Sigmoid colon (tissue), 6 donors: ENCODE measurements at regions not wholly inside any gene's neighbourhood (a gene's known extent, or its start where the extent isn't known, plus 50 kb on each side); places are given as distances from the start of the nearest gene placed in this dataset.
"Not testable (repeated sequence)": the region's sequence is repeated elsewhere in the genome, so short reads cannot be mapped to it uniquely, and the experiment has no call there.

ENCODE experiments used
- DNase-seq: peaks from one replicate; pipeline ENCODE4 v3.0.0-alpha.2; 2019
- H3K27ac ChIP-seq, 4 donors: fragments of 200-600 bp; sonication (generic); one replicate each; pipeline ENCODE4 v1.5.1; 2016 to 2019; ENCODE audit warnings: mild to moderate bottlenecking in 1 of 4
- H3K27me3 ChIP-seq, 3 donors: fragments of 200-600 bp; sonication (generic); one replicate each; pipeline ENCODE4 v1.5.1; 2019; ENCODE audit warnings: mild to moderate bottlenecking in 1 of 3
- H3K36me3 ChIP-seq, 4 donors: fragments of 200-600 bp; sonication (generic); one replicate each; pipeline ENCODE4 v1.5.1; 2016 to 2019
- H3K4me1 ChIP-seq, 4 donors: fragments of 200-600 bp; sonication (generic); one replicate each; pipeline ENCODE4 v1.5.1; 2017 to 2019
- H3K4me3 ChIP-seq, 4 donors: fragments of 200-600 bp; sonication (generic); one replicate each; pipeline ENCODE4 v1.5.1; 2017 to 2019; ENCODE audit warnings: mild to moderate bottlenecking in 2 of 4, moderate library complexity in 1 of 4
- H3K9me3 ChIP-seq, 4 donors: fragments of 200-600 bp in 3 of 4; sonication (generic) in 3 of 4; one replicate each; pipeline versions ENCODE4 v1.5.1 to v1.6.1; 2013 to 2019
- EP300 ChIP-seq, 4 donors: sonication (generic); formaldehyde crosslinking; IDR thresholded peaks; one replicate each; pipeline ENCODE4 v1.6.1; 2017; ENCODE audit warnings: antibody characterized with exemption in 4 of 4
- POLR2A ChIP-seq, 2 donors: fragments of 450-650 bp; IDR thresholded peaks; one replicate each; pipeline ENCODE4 v1.6.1; 2016; ENCODE audit warnings: antibody characterized with exemption in 2 of 2, mild to moderate bottlenecking in 2 of 2, moderate library complexity in 2 of 2
- POLR2AphosphoS5 ChIP-seq, 4 donors: sonication (generic); formaldehyde crosslinking; IDR thresholded peaks; one replicate each; pipeline ENCODE4 v1.6.1; 2017; ENCODE audit warnings: antibody characterized with exemption in 4 of 4
- WGBS, 2 donors: extraction: QIAGEN DNeasy Blood & Tissue Kit; methylation state at CpG; one replicate each; pipeline ENCODE4 v1.1.7; 2013; 5-methylcytosine and 5-hydroxymethylcytosine counted together
- intact Hi-C: fragments of 100-400 bp; cut with DNase I; formaldehyde crosslinking; loops from one replicate; pipeline ENCODE4 v1.15.1; 2023
- TF ChIP-seq, protein P1 (sequence below), 4 experiments: fragments of 450-650 bp in 3 of 4; fragments of 200-600 bp in 1 of 4; IDR thresholded peaks; one replicate each; pipeline ENCODE4 v1.5.1; 2016 to 2019; ENCODE audit warnings: antibody characterized with exemption in 4 of 4, mild to moderate bottlenecking in 3 of 4, moderate library complexity in 2 of 4
- donor health status: healthy with polysubstance abuse.
- donor health status: healthy.

DNA sequence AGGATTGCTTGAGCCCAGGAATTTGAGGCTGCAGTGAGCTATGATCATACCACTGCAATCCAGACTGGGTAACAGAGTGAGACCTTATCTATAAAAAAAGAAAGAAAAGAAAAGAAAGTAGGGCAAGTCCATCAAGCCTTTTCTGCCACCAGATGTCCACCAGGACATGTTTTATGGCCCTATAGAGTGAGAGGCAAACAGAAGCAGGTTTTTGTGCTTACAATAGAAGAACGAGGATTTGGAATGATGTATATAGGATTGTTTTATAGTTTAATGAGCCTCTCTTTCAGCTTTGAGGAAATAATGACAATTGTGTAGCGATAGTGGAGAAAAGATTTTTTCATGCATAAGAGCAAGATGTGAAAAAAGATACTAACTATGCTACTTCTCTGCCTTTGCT is 480.5 kb downstream of the KLF12 start:
- intact Hi-C loops = no loop called here
- H3K36me3 ChIP-seq = no peaks in the 10 kb centered on the region
- 13 to 60% methylated on average over 2 of the region's 2 CpGs for WGBS, 2 donors
- H3K4me1 ChIP-seq = no peaks in the 10 kb centered on the region
- no peaks in the 10 kb centered on the region for H3K27me3 ChIP-seq
- no peak for DNase-seq
- no peaks in the 10 kb centered on the region for H3K9me3 ChIP-seq
- H3K27ac ChIP-seq = no peak overlapping the region
- no peak overlapping the region for H3K4me3 ChIP-seq
- TF ChIP-seq, protein P1, sequence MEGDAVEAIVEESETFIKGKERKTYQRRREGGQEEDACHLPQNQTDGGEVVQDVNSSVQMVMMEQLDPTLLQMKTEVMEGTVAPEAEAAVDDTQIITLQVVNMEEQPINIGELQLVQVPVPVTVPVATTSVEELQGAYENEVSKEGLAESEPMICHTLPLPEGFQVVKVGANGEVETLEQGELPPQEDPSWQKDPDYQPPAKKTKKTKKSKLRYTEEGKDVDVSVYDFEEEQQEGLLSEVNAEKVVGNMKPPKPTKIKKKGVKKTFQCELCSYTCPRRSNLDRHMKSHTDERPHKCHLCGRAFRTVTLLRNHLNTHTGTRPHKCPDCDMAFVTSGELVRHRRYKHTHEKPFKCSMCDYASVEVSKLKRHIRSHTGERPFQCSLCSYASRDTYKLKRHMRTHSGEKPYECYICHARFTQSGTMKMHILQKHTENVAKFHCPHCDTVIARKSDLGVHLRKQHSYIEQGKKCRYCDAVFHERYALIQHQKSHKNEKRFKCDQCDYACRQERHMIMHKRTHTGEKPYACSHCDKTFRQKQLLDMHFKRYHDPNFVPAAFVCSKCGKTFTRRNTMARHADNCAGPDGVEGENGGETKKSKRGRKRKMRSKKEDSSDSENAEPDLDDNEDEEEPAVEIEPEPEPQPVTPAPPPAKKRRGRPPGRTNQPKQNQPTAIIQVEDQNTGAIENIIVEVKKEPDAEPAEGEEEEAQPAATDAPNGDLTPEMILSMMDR (IDR thresholded peaks at IDR 0.05) = no peak
- TF ChIP-seq POLR2AphosphoS5 (IDR thresholded peaks at IDR 0.05) (no peak), POLR2A (IDR thresholded peaks at IDR 0.05) (no peak), EP300 (IDR thresholded peaks at IDR 0.05) (no peak)

DNA sequence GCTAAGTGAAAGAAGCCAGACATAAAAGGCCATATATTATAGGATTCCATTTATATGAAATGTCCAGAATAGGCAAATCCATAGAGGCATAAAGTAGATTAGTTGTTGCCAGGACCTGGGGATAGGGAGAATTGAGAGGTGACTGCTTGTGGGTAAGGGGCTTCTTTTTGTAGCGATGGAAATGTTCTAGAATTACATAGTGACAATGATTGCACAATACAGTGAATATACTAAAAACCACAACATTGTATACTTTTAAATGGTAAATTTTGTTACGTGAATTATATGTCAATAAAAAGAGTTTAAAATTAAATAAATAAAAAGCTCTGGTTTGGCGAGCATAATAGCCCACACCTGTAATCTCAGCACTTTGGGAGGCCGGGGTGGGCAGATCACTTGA is 486.8 kb downstream of the KLF12 start:
- WGBS, 2 donors = 74 to 83% methylated on average over 4 of the region's 4 CpGs
- H3K27ac ChIP-seq = no peak overlapping the region
- H3K36me3 ChIP-seq = no peaks in the 10 kb centered on the region
- H3K27me3 ChIP-seq = no peaks in the 10 kb centered on the region
- TF ChIP-seq EP300 (IDR thresholded peaks at IDR 0.05) = no peak
- TF ChIP-seq POLR2AphosphoS5 (IDR thresholded peaks at IDR 0.05) = no peak
- TF ChIP-seq, protein P1 (IDR thresholded peaks at IDR 0.05) = no peak
- TF ChIP-seq POLR2A (IDR thresholded peaks at IDR 0.05) = no peak
- H3K9me3 ChIP-seq = no peaks in the 10 kb centered on the region
- no peaks in the 10 kb centered on the region for H3K4me1 ChIP-seq
- DNase-seq = no peak
- H3K4me3 ChIP-seq = no peak overlapping the region
- intact Hi-C loops = no loop called here

DNA sequence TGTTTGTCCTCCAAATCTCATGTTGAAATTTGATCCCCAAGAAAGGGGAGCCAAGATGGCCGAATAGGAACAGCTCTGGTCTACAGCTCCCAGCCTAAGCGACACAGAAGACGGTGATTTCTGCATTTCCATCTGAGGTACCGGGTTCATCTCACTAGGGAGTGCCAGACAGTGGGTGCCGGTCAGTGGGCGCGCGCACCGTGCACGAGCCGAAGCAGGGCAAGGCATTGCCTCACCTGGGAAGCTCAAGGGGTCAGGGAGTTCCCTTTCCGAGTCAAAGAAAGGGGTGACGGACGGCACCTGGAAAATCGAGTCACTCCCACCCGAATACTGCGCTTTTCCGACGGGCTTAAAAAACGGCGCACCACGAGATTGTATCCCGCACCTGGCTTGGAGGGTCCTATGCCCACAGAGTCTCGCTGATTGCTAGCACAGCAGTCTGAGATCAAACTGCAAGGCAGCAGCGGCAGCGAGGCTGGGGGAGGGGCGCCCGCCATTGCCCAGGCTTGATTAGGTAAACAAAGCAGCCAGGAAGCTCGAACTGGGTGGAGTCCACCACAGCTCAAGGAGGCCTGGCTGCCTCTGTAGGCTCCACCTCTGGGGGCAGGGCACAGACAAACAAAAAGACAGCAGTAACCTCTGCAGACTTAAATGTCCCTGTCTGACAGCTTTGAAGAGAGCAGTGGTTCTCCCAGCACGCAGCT is 493.6 kb downstream of the KLF12 start:
- H3K36me3 ChIP-seq, intact Hi-C loops, H3K27me3 ChIP-seq, H3K9me3 ChIP-seq, DNase-seq, H3K4me3 ChIP-seq, H3K4me1 ChIP-seq, H3K27ac ChIP-seq: not testable (repeated sequence)
- 90 to 93% methylated on average over 29 of the region's 30 CpGs for WGBS, 2 donors

DNA sequence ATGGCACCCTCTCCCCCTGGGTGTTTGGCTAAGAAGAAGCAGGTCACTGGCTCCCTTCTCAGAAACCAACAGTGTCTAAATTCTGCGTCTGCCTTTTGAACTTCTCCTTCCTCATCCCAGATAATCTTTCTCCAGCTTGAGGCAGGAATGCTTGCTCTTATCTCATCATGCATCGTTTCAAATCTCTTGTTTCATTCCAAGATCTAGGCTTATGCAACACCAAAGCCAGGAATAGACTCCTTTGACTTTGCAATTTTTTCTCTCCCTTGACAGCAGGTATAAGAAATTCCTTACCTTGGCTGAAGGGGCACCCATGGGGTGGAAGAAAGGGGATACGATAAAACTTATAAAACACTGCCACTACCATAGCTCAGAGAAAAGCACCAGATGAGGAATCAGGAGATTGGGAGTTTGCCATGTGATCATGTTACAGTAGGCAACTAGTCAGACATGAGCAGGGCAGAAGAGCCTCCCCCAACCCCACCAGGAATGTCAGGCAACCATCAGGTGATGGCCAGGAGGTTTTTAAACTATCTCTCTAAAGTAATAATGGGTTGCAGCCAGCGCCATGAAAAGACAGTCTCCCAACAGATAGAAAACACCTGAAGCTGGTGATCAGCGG is 498.9 kb downstream of the KLF12 start:
- Histone ChIP-seq H3K27me3 (no peaks in the 10 kb centered on the region), H3K4me1 (peaks cover 0 to 10% (median 3%) of the 10 kb centered on the region in 4 donors), H3K36me3 (no peaks in the 10 kb centered on the region), H3K4me3 (no peak overlapping the region), H3K27ac (no peak overlapping the region), H3K9me3 (no peaks in the 10 kb centered on the region)
- intact Hi-C loops = no loop called here
- WGBS, 2 donors = 92 to 95% methylated on average over 5 of the region's 5 CpGs
- TF ChIP-seq EP300 (IDR thresholded peaks at IDR 0.05) (no peak), POLR2A (IDR thresholded peaks at IDR 0.05) (no peak), POLR2AphosphoS5 (IDR thresholded peaks at IDR 0.05) (no peak)
- TF ChIP-seq, protein P1 (IDR thresholded peaks at IDR 0.05) = no peak
- no peak for DNase-seq

DNA sequence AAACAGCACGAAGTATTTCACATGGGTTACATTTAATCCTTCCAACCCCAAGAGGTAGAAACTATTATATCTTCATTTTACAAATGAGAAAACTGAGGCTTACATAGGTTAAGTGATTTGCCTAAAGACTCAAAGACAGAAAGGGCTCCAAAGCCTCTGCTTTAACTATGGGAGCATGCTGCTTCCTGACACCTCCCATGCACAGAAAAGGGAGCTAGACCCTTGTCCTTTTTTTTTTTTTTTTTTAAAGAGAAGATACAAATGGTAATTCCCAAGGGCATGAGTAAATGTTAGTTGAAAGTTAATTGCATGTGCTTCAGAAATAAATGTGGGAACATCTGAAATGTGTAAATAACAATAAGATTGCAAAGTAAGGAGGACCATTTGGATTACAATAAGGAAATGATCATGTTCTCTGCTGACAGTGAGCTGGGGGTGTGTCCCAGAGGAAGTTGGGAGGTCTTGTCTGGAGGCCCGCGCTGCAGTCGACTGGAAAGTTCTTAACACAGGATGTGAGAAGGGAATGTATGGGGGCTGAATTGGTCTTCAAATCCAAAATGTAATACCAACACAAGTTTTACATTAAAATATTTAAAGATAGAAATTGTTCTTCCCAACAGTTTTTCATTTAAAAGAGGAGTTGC is 500.3 kb downstream of the KLF12 start:
- peaks cover 0 to 10% (median 3%) of the 10 kb centered on the region in 4 donors for H3K4me1 ChIP-seq
- WGBS, 2 donors = 53 to 67% methylated on average over 4 of the region's 4 CpGs

More for the DNA sequence above, 500.3 kb downstream of the KLF12 start:
- H3K27ac ChIP-seq = no peak overlapping the region
- intact Hi-C loops = no loop called here
- TF ChIP-seq POLR2AphosphoS5 (IDR thresholded peaks at IDR 0.05) (no peak), EP300 (IDR thresholded peaks at IDR 0.05) (no peak), POLR2A (IDR thresholded peaks at IDR 0.05) (no peak)
- TF ChIP-seq, protein P1 (IDR thresholded peaks at IDR 0.05) = no peak
- no peak overlapping the region for H3K4me3 ChIP-seq
- DNase-seq = no peak
- H3K27me3 ChIP-seq = no peaks in the 10 kb centered on the region
- no peaks in the 10 kb centered on the region for H3K36me3 ChIP-seq
- H3K9me3 ChIP-seq = no peaks in the 10 kb centered on the region
